Peyer's patch (tissue), 4 donors: ENCODE measurements at regions not wholly inside any gene's neighbourhood (a gene's known extent, or its start where the extent isn't known, plus 50 kb on each side); places are given as distances from the start of the nearest gene placed in this dataset.

Experiments used
- POLR2A ChIP-seq, 2 donors: fragments of 450-650 bp; IDR thresholded peaks; one replicate each; pipeline ENCODE4 v1.5.1; 2017; ENCODE audit warnings: antibody characterized with exemption in 2 of 2, mild to moderate bottlenecking in 2 of 2, moderate library complexity in 2 of 2
- TF ChIP-seq, protein P1 (sequence below), 6 experiments: fragments of 450-650 bp in 4 of 6; fragments of 200-600 bp in 2 of 6; sonication (generic) in 1 of 6; IDR thresholded peaks; one replicate each; pipeline ENCODE4 v1.5.1; 2017 to 2019; ENCODE audit warnings: antibody characterized with exemption in 6 of 6, mild to moderate bottlenecking in 3 of 6, moderate library complexity in 1 of 6

GRCh38 chr12:28933864-28934527, 215.1 kb upstream of the FAR2 start:
- TF ChIP-seq, protein P1, sequence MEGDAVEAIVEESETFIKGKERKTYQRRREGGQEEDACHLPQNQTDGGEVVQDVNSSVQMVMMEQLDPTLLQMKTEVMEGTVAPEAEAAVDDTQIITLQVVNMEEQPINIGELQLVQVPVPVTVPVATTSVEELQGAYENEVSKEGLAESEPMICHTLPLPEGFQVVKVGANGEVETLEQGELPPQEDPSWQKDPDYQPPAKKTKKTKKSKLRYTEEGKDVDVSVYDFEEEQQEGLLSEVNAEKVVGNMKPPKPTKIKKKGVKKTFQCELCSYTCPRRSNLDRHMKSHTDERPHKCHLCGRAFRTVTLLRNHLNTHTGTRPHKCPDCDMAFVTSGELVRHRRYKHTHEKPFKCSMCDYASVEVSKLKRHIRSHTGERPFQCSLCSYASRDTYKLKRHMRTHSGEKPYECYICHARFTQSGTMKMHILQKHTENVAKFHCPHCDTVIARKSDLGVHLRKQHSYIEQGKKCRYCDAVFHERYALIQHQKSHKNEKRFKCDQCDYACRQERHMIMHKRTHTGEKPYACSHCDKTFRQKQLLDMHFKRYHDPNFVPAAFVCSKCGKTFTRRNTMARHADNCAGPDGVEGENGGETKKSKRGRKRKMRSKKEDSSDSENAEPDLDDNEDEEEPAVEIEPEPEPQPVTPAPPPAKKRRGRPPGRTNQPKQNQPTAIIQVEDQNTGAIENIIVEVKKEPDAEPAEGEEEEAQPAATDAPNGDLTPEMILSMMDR (IDR thresholded peaks at IDR 0.05): no peak
- no peak for TF ChIP-seq POLR2A (IDR thresholded peaks at IDR 0.05)
